Umbilical cord (tissue), 1 donor: ENCODE measurements at regions not wholly inside any gene's neighbourhood (a gene's known extent, or its start where the extent isn't known, plus 50 kb on each side); places are given as distances from the start of the nearest gene placed in this dataset.

Source experiments
- DNase-seq: peaks from one replicate; pipeline ENCODE4 v3.0.0-alpha.2; 2015; ENCODE audit warnings: low spot score

DNA sequence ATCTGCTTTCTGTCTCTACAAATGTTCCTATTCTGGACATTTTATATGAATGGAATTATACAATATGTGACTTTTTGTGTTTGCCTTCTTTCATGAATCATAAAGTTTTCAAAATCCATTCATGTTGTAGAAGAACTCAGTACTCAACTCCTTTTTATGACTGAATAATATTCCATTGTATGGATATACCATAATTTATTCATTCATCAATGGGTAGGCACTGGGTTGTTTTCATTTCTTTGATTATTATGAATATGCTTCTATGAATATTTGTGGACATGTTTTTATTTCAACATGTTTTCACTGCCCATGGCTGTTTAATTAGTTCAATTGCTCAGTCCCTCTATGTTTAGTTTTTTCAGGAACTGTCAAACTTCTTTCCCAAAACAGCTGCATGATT is 76.5 kb upstream of the GTSF1L start:
- DNase-seq = no peak

DNA sequence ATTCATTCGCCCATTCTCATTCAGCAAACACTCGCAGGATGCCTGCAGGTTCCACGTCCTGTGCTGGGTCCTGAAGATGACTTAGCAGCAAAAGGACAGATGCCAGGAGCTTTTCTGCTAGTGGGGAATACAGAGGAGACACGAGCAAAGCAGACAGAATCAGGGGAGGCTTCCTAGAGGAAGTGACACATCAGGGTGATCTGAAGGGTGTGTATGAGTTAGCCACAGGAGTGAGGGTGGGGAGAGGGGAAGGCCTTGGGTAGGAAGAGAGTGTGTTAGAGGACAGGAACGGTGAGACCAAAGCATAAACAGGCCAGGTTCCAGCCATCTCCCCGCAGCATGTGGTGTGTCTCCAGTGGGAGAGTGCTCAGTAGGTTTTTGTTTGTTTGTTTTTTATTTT is 73.4 kb upstream of the GTSF1L start:
- no peak for DNase-seq

GRCh38 chr20:43799741-43800140 is 72.9 kb upstream of the GTSF1L start:
- DNase-seq = no peak

DNA sequence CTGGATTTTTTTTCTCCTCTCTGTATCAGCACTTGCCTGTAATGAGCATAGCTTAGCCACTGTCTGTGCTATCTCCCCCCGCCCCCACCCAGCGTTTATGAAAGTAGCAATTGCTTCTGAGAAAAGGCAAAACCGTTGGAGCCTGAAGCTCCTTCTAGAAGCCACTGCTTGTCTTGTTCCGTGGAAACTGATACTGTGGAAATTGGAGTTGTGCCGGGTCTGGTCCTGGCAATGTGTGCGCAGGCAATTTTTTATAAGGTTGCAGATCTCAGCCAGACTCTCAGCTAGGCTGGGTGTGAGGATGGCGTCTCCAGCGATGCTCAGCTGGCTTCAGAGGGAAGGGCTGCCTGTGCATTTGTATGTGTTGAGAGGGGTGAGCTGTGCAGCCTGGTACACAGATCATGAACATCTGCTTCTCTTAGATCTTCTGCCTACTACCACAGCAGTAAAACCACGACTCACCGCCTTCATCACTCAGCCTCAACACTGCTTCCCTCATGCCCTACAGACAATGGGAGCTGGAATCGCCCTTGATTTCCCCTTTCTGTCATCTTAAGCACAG is 72.4 kb upstream of the GTSF1L start:
- peak; percentile 5 for DNase-seq

DNA sequence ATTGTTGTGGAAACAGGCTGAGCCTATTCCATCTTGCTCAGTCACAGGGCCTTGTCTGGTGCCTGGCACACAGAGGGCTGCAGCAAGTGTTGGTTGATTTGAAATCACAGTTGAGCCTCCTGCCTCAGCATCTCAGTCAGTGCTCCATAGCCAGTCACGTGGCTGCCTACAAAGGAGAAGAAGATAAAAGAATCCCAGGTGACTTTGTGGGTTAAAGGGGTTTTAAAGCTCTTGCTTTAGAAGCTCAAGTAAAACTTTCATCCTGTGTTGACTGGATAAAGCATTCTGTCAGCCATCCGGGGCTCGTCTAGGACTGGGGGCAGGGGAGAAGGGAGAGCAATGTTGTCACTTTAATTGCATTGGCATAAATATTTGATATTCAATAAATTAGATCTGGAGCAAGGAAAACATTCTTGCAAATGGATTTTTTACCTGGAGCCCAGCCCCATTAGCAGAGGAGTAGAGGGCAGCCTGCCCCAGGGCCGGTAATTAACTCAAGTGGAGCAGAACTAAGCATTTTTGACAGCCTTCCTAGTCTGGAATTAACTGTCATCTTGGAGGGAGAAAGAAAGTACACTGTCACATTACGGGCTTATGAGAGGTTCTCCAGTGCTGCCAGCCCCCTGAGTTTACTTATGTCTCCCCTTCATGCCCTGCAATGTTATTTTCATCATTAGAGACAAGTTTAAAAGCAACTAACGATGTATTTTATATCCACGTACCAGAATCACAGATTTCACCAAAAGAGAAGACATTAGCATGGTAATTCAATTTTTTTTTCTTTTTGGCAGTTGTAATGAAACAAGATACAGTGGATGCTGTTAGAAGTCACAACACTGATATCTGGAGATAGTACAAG is 71.7 kb upstream of the GTSF1L start:
- DNase-seq = no peak

DNA sequence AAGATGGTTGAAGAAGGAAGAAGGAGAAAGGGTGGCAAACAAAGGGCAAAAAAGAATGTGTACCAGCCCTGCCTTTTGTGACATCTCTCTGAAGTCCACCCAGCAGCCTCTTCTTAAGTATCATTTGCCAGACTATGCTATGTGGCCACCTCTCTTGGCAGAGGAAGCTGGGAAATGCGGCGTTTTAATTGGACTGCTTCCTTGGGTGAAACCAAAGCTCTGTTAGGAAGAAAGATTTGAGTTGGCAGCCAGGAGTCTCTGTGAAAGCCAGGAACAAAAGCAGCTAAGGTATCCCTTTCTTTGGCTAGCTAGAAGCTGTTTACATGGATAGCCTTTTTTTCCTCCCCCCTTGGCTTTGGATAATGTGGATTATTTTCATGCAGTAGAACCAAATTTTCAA is 67.5 kb upstream of the GTSF1L start:
- no peak for DNase-seq

DNA sequence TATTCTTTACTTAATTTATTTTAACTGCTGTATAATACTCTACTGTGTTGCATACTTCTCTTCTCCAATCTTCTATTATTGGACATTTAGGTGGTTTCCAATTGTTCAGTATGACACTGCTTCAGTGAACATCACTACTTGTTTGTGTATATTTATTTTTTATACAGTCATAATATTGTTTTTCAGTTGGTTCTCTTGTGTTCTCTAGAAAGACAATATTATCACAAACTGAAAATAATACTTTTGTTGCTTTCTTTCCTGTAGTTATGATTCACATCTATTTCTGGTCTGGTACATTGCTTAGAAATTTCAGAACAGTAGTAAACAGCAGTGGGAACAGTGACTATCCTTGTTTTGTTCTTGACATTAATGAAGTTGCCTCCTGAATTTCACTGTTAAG is 62.8 kb upstream of the GTSF1L start:
- DNase-seq = no peak

GRCh38 chr20:43787937-43788336 is 61.1 kb upstream of the GTSF1L start:
- DNase-seq = no peak

DNA sequence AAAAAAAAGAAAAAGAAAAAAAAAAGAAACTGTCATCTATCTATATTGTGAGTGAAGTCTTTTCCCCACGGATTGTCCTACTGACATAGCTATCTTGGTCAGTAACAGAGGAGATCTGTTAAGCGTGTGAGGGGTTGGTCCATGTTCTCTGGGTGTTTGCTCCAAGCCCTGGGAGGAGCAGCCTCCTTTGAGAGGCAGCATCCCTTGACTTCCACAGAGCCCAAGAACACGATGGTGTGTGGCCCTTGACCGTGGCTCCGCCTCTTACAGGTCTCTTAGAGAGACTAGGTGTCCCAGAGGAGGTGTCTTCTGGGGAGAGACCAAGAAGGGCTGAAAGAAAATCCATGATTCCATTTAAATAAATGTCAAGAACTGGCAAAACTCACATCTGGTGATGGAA is 60.1 kb upstream of the GTSF1L start:
- no peak for DNase-seq

DNA sequence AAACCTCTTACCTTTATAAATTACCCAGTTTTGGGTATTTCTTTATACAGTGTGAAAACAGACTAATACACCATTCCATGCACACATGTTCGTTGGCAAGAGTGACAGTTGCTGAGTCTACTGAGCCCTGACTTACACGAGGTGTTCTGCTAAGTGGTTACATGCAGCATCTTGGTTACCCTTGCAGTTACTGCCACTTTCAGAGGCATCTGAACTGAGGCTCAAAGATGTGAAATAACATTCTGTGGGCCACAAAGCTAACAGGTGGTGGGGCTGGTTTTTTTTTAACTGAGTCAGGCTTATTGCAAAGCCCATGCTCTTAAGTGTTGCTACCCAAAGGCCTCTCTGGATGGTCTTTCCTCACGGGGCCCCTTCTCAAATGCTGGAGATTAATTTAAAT is 54.4 kb upstream of the GTSF1L start:
- no peak for DNase-seq

GRCh38 chr20:43778375-43778774 is 51.6 kb upstream of the GTSF1L start:
- no peak for DNase-seq

DNA sequence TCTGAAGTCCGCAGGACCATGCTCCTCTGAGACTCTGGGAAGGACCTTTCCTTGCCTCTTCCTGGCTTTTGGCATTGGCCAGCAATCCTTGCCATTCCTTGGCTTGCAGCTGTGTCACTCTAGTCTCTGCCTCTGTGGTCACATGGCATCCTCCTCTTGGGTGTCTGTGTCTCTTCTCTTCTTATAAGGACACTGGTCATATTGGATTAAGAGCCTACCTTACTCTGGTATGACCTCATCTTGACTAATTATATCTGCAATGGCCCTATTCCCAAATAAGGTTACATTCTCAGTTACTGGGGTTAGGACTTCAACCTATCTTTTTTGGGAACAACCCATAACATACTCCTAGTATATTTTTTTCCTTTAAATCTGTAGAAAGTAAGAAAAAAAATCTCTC is 49.9 kb upstream of the GTSF1L start:
- DNase-seq = no peak
